ENCODE measurements at regions not wholly inside any gene's neighbourhood (a gene's known extent, or its start where the extent isn't known, plus 50 kb on each side); places are given as distances from the start of the nearest gene placed in this dataset.

DNA sequence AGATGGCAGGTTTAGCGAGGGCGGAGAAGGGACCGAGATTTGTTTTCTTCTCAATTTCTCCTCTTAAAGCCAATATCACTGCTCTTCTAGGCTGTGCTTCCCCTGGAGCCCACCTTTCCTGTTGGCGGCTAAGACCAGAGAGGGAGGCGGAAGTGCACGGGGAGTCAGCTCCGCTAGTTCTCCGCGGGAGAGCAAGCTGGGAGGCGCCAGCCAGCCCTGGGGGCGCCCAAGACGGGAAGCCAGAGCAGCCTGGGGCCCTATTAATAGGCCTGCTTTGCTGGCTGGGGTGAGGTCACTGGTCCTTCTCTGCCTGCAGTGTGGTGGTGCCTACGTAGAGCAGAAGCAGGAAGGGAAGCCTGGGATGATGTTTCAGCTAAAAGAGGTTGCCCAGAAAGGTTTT lies 61.6 kb downstream of the LSM5 start:
- DNase-seq: no peak
- H3K27ac Mint-ChIP-seq: no peak overlapping the region
- no peaks in the 10 kb centered on the region for H3K4me1 Mint-ChIP-seq (ENCODE audit: low read depth)
- no peak for ATAC-seq (replicated peaks in 1 of 2)
- peaks cover 0 to 3% of the 10 kb centered on the region in 2 donors for H3K36me3 Mint-ChIP-seq (ENCODE audit: insufficient read depth in 2 of 2)
- H3K9me3 Mint-ChIP-seq: peaks cover 4 to 6% of the 10 kb centered on the region in 2 donors
- H3K4me3 Mint-ChIP-seq: no peak overlapping the region
- peaks cover 44% of the 10 kb centered on the region for H3K27me3 Mint-ChIP-seq (ENCODE audit: low read depth)

DNA sequence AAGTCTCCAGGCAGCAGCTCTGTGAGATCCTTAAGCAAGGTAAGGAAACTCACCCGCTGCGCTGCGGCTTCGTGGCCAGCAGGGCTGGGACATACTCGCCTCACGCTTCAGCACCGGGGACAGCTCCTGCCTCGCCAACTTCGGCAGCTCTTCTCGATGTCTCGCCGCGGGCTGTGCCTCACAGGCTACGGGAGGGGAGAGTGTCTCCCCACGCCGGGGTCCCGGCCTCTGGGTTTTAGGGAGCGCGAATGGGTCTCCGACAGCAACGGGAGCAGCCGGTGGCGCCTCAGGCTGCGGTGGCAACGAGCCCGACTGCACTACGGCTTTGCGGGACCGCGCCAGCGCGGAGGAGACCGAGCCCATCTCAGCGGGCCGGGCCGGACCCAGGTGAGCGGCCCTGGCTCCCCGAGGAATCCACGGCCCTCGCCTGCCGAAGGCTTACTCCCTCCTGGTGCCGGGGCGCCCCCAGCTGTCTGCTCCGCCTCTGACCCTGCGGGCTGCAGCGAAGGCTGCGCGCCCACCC lies 62.4 kb downstream of the LSM5 start:
- ATAC-seq (replicated peaks in 1 of 2) (peak; percentile 58 to 67), DNase-seq (peak; percentile 68 to 75)
- H3K27ac Mint-ChIP-seq: no peak overlapping the region
- no peak overlapping the region for H3K4me3 Mint-ChIP-seq
- no peaks in the 10 kb centered on the region for H3K4me1 Mint-ChIP-seq (ENCODE audit: low read depth)
- H3K36me3 Mint-ChIP-seq (ENCODE audit: insufficient read depth in 2 of 2): peaks cover 0 to 3% of the 10 kb centered on the region in 2 donors
- peaks cover 4 to 6% of the 10 kb centered on the region in 2 donors for H3K9me3 Mint-ChIP-seq
- H3K27me3 Mint-ChIP-seq (ENCODE audit: low read depth): peaks cover 44% of the 10 kb centered on the region

DNA sequence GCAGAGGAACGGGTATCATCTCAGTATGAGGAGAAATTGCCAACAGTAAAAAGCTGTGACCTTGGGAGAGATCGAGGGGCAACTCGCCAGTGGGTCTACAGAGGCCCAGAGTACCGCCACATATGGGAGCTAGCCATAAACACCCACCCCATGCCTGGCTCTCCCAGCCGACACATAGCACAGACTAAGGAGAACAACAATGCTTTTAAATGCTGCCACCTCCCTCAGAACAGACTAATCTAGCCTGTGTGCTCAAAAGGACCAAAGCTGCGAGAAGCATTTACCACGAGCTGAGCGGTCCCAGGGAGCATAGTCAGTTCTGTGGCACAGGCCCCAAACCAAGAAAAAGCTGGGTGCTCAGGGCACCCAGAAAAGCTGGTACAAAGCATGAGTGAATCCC lies 73.3 kb downstream of the LSM5 start:
- H3K9me3 Mint-ChIP-seq: no peaks in the 10 kb centered on the region
- no peaks in the 10 kb centered on the region for H3K36me3 Mint-ChIP-seq (ENCODE audit: insufficient read depth in 2 of 2)
- H3K4me1 Mint-ChIP-seq (ENCODE audit: low read depth): no peaks in the 10 kb centered on the region
- no peak overlapping the region for H3K27ac Mint-ChIP-seq
- H3K4me3 Mint-ChIP-seq: no peak overlapping the region
- DNase-seq (no peak), ATAC-seq (replicated peaks in 1 of 2) (no peak)
- peaks cover 9% of the 10 kb centered on the region for H3K27me3 Mint-ChIP-seq (ENCODE audit: low read depth)

GRCh38 chr7:32415936-32416335 lies 74.2 kb downstream of the LSM5 start:
- no peak overlapping the region for H3K27ac Mint-ChIP-seq
- ATAC-seq (replicated peaks in 1 of 2) (no peak), DNase-seq (no peak)
- no peaks in the 10 kb centered on the region for H3K4me1 Mint-ChIP-seq (ENCODE audit: low read depth)
- no peaks in the 10 kb centered on the region for H3K9me3 Mint-ChIP-seq
- no peak overlapping the region for H3K4me3 Mint-ChIP-seq
- peaks cover 9% of the 10 kb centered on the region for H3K27me3 Mint-ChIP-seq (ENCODE audit: low read depth)
- no peaks in the 10 kb centered on the region for H3K36me3 Mint-ChIP-seq (ENCODE audit: insufficient read depth in 2 of 2)

DNA sequence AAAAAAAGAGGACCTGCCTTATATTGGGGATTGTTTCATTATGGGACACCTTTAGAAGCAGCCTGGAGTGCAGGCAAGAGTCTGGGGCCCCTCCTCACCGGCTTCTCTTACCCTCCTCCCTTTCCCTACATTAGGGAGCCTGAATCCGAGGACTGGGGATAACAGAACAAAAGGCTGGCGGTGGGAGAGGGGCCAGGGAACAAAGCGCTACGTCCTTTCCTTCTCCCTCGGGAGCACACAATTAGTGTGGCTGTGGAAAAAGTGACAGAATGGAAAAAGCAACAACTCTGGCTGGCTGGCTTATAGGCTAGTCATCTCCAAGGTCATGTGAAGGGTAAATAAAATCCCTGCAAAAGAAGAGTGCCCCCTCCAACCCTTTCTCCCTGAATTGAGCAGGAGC lies 74.7 kb downstream of the LSM5 start:
- H3K27me3 Mint-ChIP-seq (ENCODE audit: low read depth): peaks cover 9% of the 10 kb centered on the region
- no peak for ATAC-seq (replicated peaks in 1 of 2)
- H3K4me1 Mint-ChIP-seq (ENCODE audit: low read depth): no peaks in the 10 kb centered on the region
- DNase-seq: no peak
- H3K36me3 Mint-ChIP-seq (ENCODE audit: insufficient read depth in 2 of 2): no peaks in the 10 kb centered on the region
- no peak overlapping the region for H3K27ac Mint-ChIP-seq
- no peaks in the 10 kb centered on the region for H3K9me3 Mint-ChIP-seq
- H3K4me3 Mint-ChIP-seq: no peak overlapping the region

DNA sequence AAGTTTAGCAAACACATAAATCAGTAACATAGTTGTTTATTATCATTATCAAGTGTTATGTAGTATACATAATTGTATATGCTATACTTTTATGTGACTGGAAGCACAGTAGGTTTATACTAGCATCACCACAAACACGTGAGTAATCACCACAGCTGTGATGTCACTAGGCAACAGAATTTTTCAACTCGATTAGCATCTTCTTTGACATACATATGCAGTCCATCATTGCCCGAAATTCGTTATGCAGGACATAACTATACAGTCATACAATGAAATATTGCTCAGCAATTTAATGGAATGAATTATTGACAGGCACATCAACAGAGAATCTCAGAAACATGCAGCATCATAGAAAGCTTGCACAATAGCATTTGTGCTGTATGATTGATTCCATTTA lies 77.7 kb downstream of the LSM5 start:
- H3K36me3 Mint-ChIP-seq (ENCODE audit: insufficient read depth in 2 of 2): no peaks in the 10 kb centered on the region
- no peaks in the 10 kb centered on the region for H3K4me1 Mint-ChIP-seq (ENCODE audit: low read depth)
- ATAC-seq (replicated peaks in 1 of 2) (no peak), DNase-seq (no peak)
- no peaks in the 10 kb centered on the region for H3K9me3 Mint-ChIP-seq
- peaks cover 7% of the 10 kb centered on the region for H3K27me3 Mint-ChIP-seq (ENCODE audit: low read depth)
- no peak overlapping the region for H3K27ac Mint-ChIP-seq
- H3K4me3 Mint-ChIP-seq: no peak overlapping the region

GRCh38 chr7:32410545-32410944 lies 79.6 kb downstream of the LSM5 start:
- ATAC-seq (replicated peaks in 1 of 2): no peak
- Mint-ChIP-seq H3K27ac (no peak overlapping the region), H3K27me3 (ENCODE audit: low read depth) (peaks cover 7% of the 10 kb centered on the region), H3K36me3 (ENCODE audit: insufficient read depth in 2 of 2) (no peaks in the 10 kb centered on the region), H3K4me3 (no peak overlapping the region), H3K9me3 (no peaks in the 10 kb centered on the region), H3K4me1 (ENCODE audit: low read depth) (no peaks in the 10 kb centered on the region)
- no peak for DNase-seq

- ATAC-seq (replicated peaks in 1 of 2): no peak
- Mint-ChIP-seq H3K36me3 (ENCODE audit: insufficient read depth in 2 of 2) (no peaks in the 10 kb centered on the region), H3K27me3 (ENCODE audit: low read depth) (peaks cover 7% of the 10 kb centered on the region), H3K4me3 (no peak overlapping the region), H3K4me1 (ENCODE audit: low read depth) (no peaks in the 10 kb centered on the region), H3K27ac (no peak overlapping the region), H3K9me3 (no peaks in the 10 kb centered on the region)
- no peak for DNase-seq
These were observed 83.8 kb downstream of the LSM5 start for GRCh38 chr7:32406386-32406785.

GRCh38 chr7:32403463-32404229 lies 86.5 kb downstream of the LSM5 start:
- DNase-seq: no peak
- Mint-ChIP-seq H3K36me3 (ENCODE audit: insufficient read depth in 2 of 2) (no peaks in the 10 kb centered on the region), H3K27me3 (ENCODE audit: low read depth) (peaks cover 7% of the 10 kb centered on the region), H3K4me3 (no peak overlapping the region), H3K4me1 (ENCODE audit: low read depth) (no peaks in the 10 kb centered on the region), H3K9me3 (no peaks in the 10 kb centered on the region), H3K27ac (no peak overlapping the region)
- ATAC-seq (replicated peaks in 1 of 2): no peak

- H3K4me3 Mint-ChIP-seq: no peak overlapping the region
- no peaks in the 10 kb centered on the region for H3K4me1 Mint-ChIP-seq (ENCODE audit: low read depth)
- H3K27ac Mint-ChIP-seq: no peak overlapping the region
- no peaks in the 10 kb centered on the region for H3K9me3 Mint-ChIP-seq
- H3K27me3 Mint-ChIP-seq (ENCODE audit: low read depth): no peaks in the 10 kb centered on the region
- H3K36me3 Mint-ChIP-seq (ENCODE audit: insufficient read depth in 2 of 2): no peaks in the 10 kb centered on the region
- ATAC-seq (replicated peaks in 1 of 2) (no peak), DNase-seq (no peak)
These were observed 89.5 kb downstream of the LSM5 start for GRCh38 chr7:32400676-32401075.

DNA sequence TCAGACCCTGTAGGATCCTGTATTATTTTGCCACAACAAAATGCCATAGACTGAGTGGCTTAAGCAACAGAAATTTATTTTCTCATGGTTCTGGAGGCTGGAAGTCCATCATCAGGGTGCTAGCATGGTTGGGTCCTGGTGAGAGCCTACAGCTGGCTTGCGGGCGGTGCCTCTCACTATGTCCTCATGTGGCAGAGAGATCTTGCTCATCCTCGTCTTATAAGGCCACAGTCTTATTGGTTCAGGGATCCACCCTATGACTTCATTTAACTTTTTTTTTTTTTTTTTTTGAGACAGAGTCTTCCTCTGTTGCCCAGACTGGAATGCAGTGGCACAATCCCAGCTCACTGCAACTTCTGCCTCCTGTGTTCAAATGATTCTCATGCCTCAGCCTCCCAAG lies 90.9 kb downstream of the LSM5 start:
- DNase-seq (no peak), ATAC-seq (replicated peaks in 1 of 2) (no peak)
- Mint-ChIP-seq H3K27me3 (ENCODE audit: low read depth) (no peaks in the 10 kb centered on the region), H3K36me3 (ENCODE audit: insufficient read depth in 2 of 2) (no peaks in the 10 kb centered on the region), H3K4me1 (ENCODE audit: low read depth) (no peaks in the 10 kb centered on the region), H3K27ac (no peak overlapping the region), H3K4me3 (no peak overlapping the region), H3K9me3 (no peaks in the 10 kb centered on the region)

GRCh38 chr7:32395168-32395567 lies 95.0 kb downstream of the LSM5 start:
- no peak overlapping the region for H3K4me3 Mint-ChIP-seq
- H3K4me1 Mint-ChIP-seq (ENCODE audit: low read depth): no peaks in the 10 kb centered on the region
- H3K9me3 Mint-ChIP-seq: no peaks in the 10 kb centered on the region
- DNase-seq (no peak), ATAC-seq (replicated peaks in 1 of 2) (no peak)
- no peaks in the 10 kb centered on the region for H3K36me3 Mint-ChIP-seq (ENCODE audit: insufficient read depth in 2 of 2)
- no peak overlapping the region for H3K27ac Mint-ChIP-seq
- H3K27me3 Mint-ChIP-seq (ENCODE audit: low read depth): no peaks in the 10 kb centered on the region

DNA sequence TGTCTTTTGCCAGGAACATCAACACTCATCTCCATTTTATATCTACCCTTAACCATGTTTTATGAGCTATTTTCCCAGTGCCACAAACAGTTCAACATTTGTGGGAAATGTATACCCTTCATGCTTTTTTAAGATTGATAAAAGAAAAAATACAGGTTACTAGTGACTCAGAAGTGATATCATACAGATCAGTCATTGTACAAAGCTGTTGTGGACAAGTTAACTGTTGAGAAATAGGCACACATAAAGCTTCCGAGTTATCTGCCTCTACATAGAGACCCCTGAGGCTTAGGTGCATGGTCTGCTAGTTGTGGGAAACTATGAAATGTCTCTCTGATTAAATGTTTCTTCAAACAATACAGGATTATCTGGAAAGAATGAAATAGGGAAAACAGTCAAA lies 96.3 kb downstream of the LSM5 start:
- ATAC-seq (replicated peaks in 1 of 2): no peak
- H3K27me3 Mint-ChIP-seq (ENCODE audit: low read depth): no peaks in the 10 kb centered on the region
- H3K4me1 Mint-ChIP-seq (ENCODE audit: low read depth): no peaks in the 10 kb centered on the region
- no peak overlapping the region for H3K27ac Mint-ChIP-seq
- H3K4me3 Mint-ChIP-seq: no peak overlapping the region
- H3K36me3 Mint-ChIP-seq (ENCODE audit: insufficient read depth in 2 of 2): no peaks in the 10 kb centered on the region
- H3K9me3 Mint-ChIP-seq: no peaks in the 10 kb centered on the region
- DNase-seq: no peak

- ATAC-seq (replicated peaks in 1 of 2): no peak
These were observed 100.0 kb downstream of the LSM5 start for GRCh38 chr7:32390210-32390609.

More at GRCh38 chr7:32390210-32390609, 100.0 kb downstream of the LSM5 start:
- H3K4me3 Mint-ChIP-seq: no peak overlapping the region
- no peak overlapping the region for H3K27ac Mint-ChIP-seq
- H3K4me1 Mint-ChIP-seq (ENCODE audit: low read depth): no peaks in the 10 kb centered on the region
- no peak for DNase-seq
- no peaks in the 10 kb centered on the region for H3K9me3 Mint-ChIP-seq
- H3K36me3 Mint-ChIP-seq (ENCODE audit: insufficient read depth in 2 of 2): no peaks in the 10 kb centered on the region
- peaks cover 4% of the 10 kb centered on the region for H3K27me3 Mint-ChIP-seq (ENCODE audit: low read depth)
